HCT116 (cell line): ENCODE measurements at regions not wholly inside any gene's neighbourhood (a gene's known extent, or its start where the extent isn't known, plus 50 kb on each side); places are given as distances from the start of the nearest gene placed in this dataset.

ENCODE experiments used
- ATAC-seq: fragments of 200-7000 bp; cut with Tn5 transposase; 2 replicates; pipeline ENCODE4 v1.9.1; 2020; ENCODE audit warnings: mild to moderate bottlenecking, moderate library complexity
- BruUV-seq: library from RNA; stranded (reverse); fragments of 400-500 nt; replicated peaks from 2 replicates; lab custom pipeline; 2021; lab: Mats Ljungman, UMichigan
- CTCF ChIA-PET: fragments of 300-600 bp; sonication (Branson Sonifier 250); formaldehyde crosslinking; loops from one replicate; lab custom pipeline; 2021; ENCODE audit warnings: antibody characterized with exemption; lab: Charles Lee
- POLR2A ChIA-PET: fragments of 300-600, 350-600 bp; sonication (Branson Sonifier 250); formaldehyde crosslinking; loops from one replicate; lab custom pipeline; 2021; ENCODE audit warnings: antibody characterized with exemption; lab: Charles Lee
- RAD21 ChIA-PET, 2 experiments: fragments of 300-600 bp; sonication (Branson Sonifier 250); formaldehyde crosslinking; loops; one replicate each; lab custom pipeline; 2023; ENCODE audit warnings: low total read pairs in 2 of 2; ENCODE audit not compliant: uncharacterized antibody in 2 of 2, unreplicated experiment in 2 of 2, low non-redundant PET in 1 of 2; lab: Charles Lee
- DNase-seq: peaks from one replicate; pipeline ENCODE4 v3.0.0-alpha.2; 2010; ENCODE audit warnings: low read depth, low spot score
- H2AFZ ChIP-seq: fragments of 200-600 bp; shearing (Covaris generic), sonication (generic); 2 replicates; pipeline ENCODE4 v1.6.1; 2017; ENCODE audit warnings: low read depth, mixed run types, mixed read lengths, antibody characterized with exemption, low read length; ENCODE audit not compliant: poor library complexity, severe bottlenecking
- H3K27ac ChIP-seq: 2 replicates; pipeline ENCODE4 v1.5.1; 2012; ENCODE audit warnings: low read depth, low read length
- H3K27me3 ChIP-seq: fragments of 200-600 bp; sonication (generic); 2 replicates; pipeline ENCODE4 v1.6.1; 2016; ENCODE audit warnings: mixed run types, low read length, mixed read lengths; ENCODE audit not compliant: insufficient read depth
- H3K36me3 ChIP-seq, 2 experiments: fragments of 200-500 bp in 1 of 2; fragments of 200-600 bp in 1 of 2; sonication (Bioruptor generic) in 1 of 2; sonication (generic) in 1 of 2; 2 replicates each; pipeline versions ENCODE4 v1.5.1 to v1.6.1; 2014 to 2016; ENCODE audit warnings: low read length in 2 of 2, inconsistent platforms in 1 of 2, mixed read lengths in 1 of 2, mixed run types in 1 of 2; ENCODE audit not compliant: insufficient read depth in 2 of 2, control insufficient read depth in 1 of 2
- H3K4me1 ChIP-seq, 2 experiments: fragments of 200-600 bp in 1 of 2; sonication (generic) in 1 of 2; 2 replicates each; pipeline versions ENCODE4 v1.5.1 to v1.6.1; 2012 to 2017; ENCODE audit warnings: low read length in 2 of 2, inconsistent platforms in 1 of 2, mild to moderate bottlenecking in 1 of 2, mixed read lengths in 1 of 2, mixed run types in 1 of 2, moderate library complexity in 1 of 2; ENCODE audit not compliant: insufficient read depth in 2 of 2, control insufficient read depth in 1 of 2
- H3K4me2 ChIP-seq: fragments of 200-600 bp; sonication (generic); 2 replicates; pipeline ENCODE4 v1.6.1; 2017; ENCODE audit warnings: mixed run types, low read length, mixed read lengths
- H3K4me3 ChIP-seq, 2 experiments: fragments of 200-600 bp in 1 of 2; sonication (generic) in 1 of 2; replicated peaks in 1 of 2; 2 replicates each; pipeline ENCODE4 v1.5.1; 2011 to 2016; ENCODE audit warnings: low read length in 2 of 2, control low read depth in 1 of 2, low read depth in 1 of 2, mild to moderate bottlenecking in 1 of 2, mixed read lengths in 1 of 2, mixed run types in 1 of 2
- H3K79me2 ChIP-seq: fragments of 200-600 bp; sonication (generic); 2 replicates; pipeline ENCODE4 v1.6.1; 2017; ENCODE audit warnings: mild to moderate bottlenecking, mixed run types, low read length, moderate library complexity, mixed read lengths; ENCODE audit not compliant: insufficient read depth
- H3K9ac ChIP-seq: fragments of 200-600 bp; sonication (generic); 2 replicates; pipeline ENCODE4 v1.6.1; 2016; ENCODE audit warnings: low read length, mixed read lengths
- H3K9me2 ChIP-seq: fragments of 200-600 bp; sonication (generic), shearing (Covaris generic); 2 replicates; pipeline ENCODE4 v1.6.1; 2017; ENCODE audit warnings: mixed run types, mild to moderate bottlenecking, moderate library complexity; ENCODE audit not compliant: insufficient read depth
- H3K9me3 ChIP-seq, 2 experiments: fragments of 200-500 bp in 1 of 2; fragments of 200-600 bp in 1 of 2; sonication (Bioruptor generic) in 1 of 2; sonication (generic) in 1 of 2; 2 replicates each; pipeline ENCODE4 v1.6.1; 2014 to 2017; ENCODE audit warnings: low read length in 2 of 2, mixed read lengths in 2 of 2, inconsistent platforms in 1 of 2, low read depth in 1 of 2, mild to moderate bottlenecking in 1 of 2, mixed run types in 1 of 2, moderate library complexity in 1 of 2; ENCODE audit not compliant: control insufficient read depth in 1 of 2, insufficient read depth in 1 of 2
- H4K20me1 ChIP-seq: fragments of 200-600 bp; sonication (generic), shearing (Covaris generic); 2 replicates; pipeline ENCODE4 v1.6.1; 2017; ENCODE audit warnings: mixed run types, mild to moderate bottlenecking, moderate library complexity; ENCODE audit not compliant: insufficient read depth
- CBX3 ChIP-seq: IDR thresholded peaks from 2 replicates; pipeline ENCODE4 v1.6.1; 2012; ENCODE audit warnings: low read depth
- CTCF ChIP-seq, 3 experiments: fragments of 200-600 bp in 1 of 3; sonication (generic) in 1 of 3; IDR thresholded peaks in 2 of 3; conservative IDR thresholded peaks in 1 of 3; 2 replicates each; pipeline ENCODE4 v1.5.1; 2012 to 2017; ENCODE audit warnings: low read depth in 2 of 3, low read length in 2 of 3, antibody characterized with exemption in 1 of 3, borderline replicate concordance in 1 of 3, control low read depth in 1 of 3, mild to moderate bottlenecking in 1 of 3, mixed read lengths in 1 of 3, mixed run types in 1 of 3, moderate library complexity in 1 of 3; ENCODE audit not compliant: insufficient read depth in 1 of 3
- EZH2 ChIP-seq: fragments of 200-600 bp; sonication (generic); IDR thresholded peaks from 2 replicates; pipeline ENCODE4 v1.6.1; 2017; ENCODE audit warnings: antibody characterized with exemption, mixed run types
- FOSL1 ChIP-seq: IDR thresholded peaks from 2 replicates; pipeline ENCODE4 v1.6.1; 2012; ENCODE audit warnings: low read depth
- JUND ChIP-seq: IDR thresholded peaks from 2 replicates; pipeline ENCODE4 v1.6.1; 2012
- MAX ChIP-seq: IDR thresholded peaks from 2 replicates; pipeline ENCODE4 v1.6.1; 2012
- POLR2A ChIP-seq: IDR thresholded peaks from 2 replicates; pipeline ENCODE4 v1.7.0; 2011; ENCODE audit warnings: borderline replicate concordance; ENCODE audit not compliant: insufficient read depth, insufficient read length; ENCODE audit errors: extremely low read depth
- POLR2AphosphoS5 ChIP-seq: IDR thresholded peaks from 2 replicates; pipeline ENCODE4 v1.6.1; 2011; ENCODE audit warnings: mild to moderate bottlenecking, low read depth, low read length, moderate library complexity
- RAD21 ChIP-seq: IDR thresholded peaks from 2 replicates; pipeline ENCODE4 v1.6.1; 2012; ENCODE audit warnings: low read depth, mild to moderate bottlenecking
- SIN3A ChIP-seq: IDR thresholded peaks from 2 replicates; pipeline ENCODE4 v1.6.1; 2012; ENCODE audit warnings: low read depth
- SP1 ChIP-seq: IDR thresholded peaks from 2 replicates; pipeline ENCODE4 v1.6.1; 2012; ENCODE audit warnings: low read depth
- SRF ChIP-seq: IDR thresholded peaks from 2 replicates; pipeline ENCODE4 v1.6.1; 2012; ENCODE audit warnings: low read depth
- TCF7L2 ChIP-seq: IDR thresholded peaks from 2 replicates; pipeline ENCODE4 v1.7.0; 2011; ENCODE audit warnings: borderline replicate concordance, inconsistent platforms; ENCODE audit not compliant: insufficient read depth, insufficient read length; ENCODE audit errors: extremely low read depth
- intact Hi-C: fragments of 100-400 bp; cut with micrococcal nuclease; formaldehyde crosslinking; loops from 2 replicates; pipeline ENCODE4 v1.10.0; 2022
- TF ChIP-seq, protein P1 (sequence below): IDR thresholded peaks from 2 replicates; pipeline ENCODE4 v1.6.1; 2012; ENCODE audit warnings: low read depth
- TF ChIP-seq, protein P2 (sequence below): IDR thresholded peaks from 2 replicates; pipeline ENCODE4 v1.6.1; 2011; ENCODE audit warnings: mild to moderate bottlenecking, low read length, moderate library complexity; ENCODE audit not compliant: insufficient replicate concordance; ENCODE audit errors: extremely low read depth

GRCh38 chr2:154995361-154995760 lies 296.9 kb downstream of the KCNJ3 start (continued):
- TF ChIP-seq, protein P1, sequence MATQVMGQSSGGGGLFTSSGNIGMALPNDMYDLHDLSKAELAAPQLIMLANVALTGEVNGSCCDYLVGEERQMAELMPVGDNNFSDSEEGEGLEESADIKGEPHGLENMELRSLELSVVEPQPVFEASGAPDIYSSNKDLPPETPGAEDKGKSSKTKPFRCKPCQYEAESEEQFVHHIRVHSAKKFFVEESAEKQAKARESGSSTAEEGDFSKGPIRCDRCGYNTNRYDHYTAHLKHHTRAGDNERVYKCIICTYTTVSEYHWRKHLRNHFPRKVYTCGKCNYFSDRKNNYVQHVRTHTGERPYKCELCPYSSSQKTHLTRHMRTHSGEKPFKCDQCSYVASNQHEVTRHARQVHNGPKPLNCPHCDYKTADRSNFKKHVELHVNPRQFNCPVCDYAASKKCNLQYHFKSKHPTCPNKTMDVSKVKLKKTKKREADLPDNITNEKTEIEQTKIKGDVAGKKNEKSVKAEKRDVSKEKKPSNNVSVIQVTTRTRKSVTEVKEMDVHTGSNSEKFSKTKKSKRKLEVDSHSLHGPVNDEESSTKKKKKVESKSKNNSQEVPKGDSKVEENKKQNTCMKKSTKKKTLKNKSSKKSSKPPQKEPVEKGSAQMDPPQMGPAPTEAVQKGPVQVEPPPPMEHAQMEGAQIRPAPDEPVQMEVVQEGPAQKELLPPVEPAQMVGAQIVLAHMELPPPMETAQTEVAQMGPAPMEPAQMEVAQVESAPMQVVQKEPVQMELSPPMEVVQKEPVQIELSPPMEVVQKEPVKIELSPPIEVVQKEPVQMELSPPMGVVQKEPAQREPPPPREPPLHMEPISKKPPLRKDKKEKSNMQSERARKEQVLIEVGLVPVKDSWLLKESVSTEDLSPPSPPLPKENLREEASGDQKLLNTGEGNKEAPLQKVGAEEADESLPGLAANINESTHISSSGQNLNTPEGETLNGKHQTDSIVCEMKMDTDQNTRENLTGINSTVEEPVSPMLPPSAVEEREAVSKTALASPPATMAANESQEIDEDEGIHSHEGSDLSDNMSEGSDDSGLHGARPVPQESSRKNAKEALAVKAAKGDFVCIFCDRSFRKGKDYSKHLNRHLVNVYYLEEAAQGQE = no peak
- no peak for TF ChIP-seq SP1
- TF ChIP-seq, all 23 proteins: peak for 0

GRCh38 chr2:154992826-154993225 lies 294.3 kb downstream of the KCNJ3 start:
- ATAC-seq (no peak), DNase-seq (no peak)
- BruUV-seq = no TSS peak
- no peaks in the 10 kb centered on the region for H3K79me2 ChIP-seq
- H3K9me2 ChIP-seq = no peaks in the 10 kb centered on the region
- no peaks in the 10 kb centered on the region for H4K20me1 ChIP-seq
- H3K9me3 ChIP-seq = no peaks in the 10 kb centered on the region
- ChIA-PET CTCF (no interaction called here), POLR2A (no interaction called here), RAD21 (no interaction called here)
- no peaks in the 10 kb centered on the region for H3K27me3 ChIP-seq
- H3K27ac ChIP-seq = no peak overlapping the region
- TF ChIP-seq FOSL1 (no peak), JUND (no peak), SRF (no peak), CBX3 (no peak), RAD21 (no peak), TCF7L2 (no peak), POLR2A (no peak), POLR2AphosphoS5 (no peak), CTCF (IDR thresholded peaks at IDR 0.05 in 2 of 3, conservative IDR thresholded peaks at IDR 0.05 in 1 of 3; ENCODE audit: borderline replicate concordance in 1 of 3, insufficient read depth in 1 of 3, low read depth in 2 of 3, low read length in 2 of 3) (no peak), SP1 (no peak), SIN3A (no peak), EZH2 (no peak), MAX (no peak)
- TF ChIP-seq, protein P2, sequence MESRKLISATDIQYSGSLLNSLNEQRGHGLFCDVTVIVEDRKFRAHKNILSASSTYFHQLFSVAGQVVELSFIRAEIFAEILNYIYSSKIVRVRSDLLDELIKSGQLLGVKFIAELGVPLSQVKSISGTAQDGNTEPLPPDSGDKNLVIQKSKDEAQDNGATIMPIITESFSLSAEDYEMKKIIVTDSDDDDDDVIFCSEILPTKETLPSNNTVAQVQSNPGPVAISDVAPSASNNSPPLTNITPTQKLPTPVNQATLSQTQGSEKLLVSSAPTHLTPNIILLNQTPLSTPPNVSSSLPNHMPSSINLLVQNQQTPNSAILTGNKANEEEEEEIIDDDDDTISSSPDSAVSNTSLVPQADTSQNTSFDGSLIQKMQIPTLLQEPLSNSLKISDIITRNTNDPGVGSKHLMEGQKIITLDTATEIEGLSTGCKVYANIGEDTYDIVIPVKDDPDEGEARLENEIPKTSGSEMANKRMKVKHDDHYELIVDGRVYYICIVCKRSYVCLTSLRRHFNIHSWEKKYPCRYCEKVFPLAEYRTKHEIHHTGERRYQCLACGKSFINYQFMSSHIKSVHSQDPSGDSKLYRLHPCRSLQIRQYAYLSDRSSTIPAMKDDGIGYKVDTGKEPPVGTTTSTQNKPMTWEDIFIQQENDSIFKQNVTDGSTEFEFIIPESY = no peak
- H3K9ac ChIP-seq = no peak overlapping the region
- no peak overlapping the region for H3K4me3 ChIP-seq
- intact Hi-C loops = no loop called here
- H3K4me2 ChIP-seq = no peak overlapping the region
- no peaks in the 10 kb centered on the region for H3K4me1 ChIP-seq
- no peaks in the 10 kb centered on the region for H3K36me3 ChIP-seq
- no peak overlapping the region for H2AFZ ChIP-seq
